ENCODE measurements at regions not wholly inside any gene's neighbourhood (a gene's known extent, or its start where the extent isn't known, plus 50 kb on each side); places are given as distances from the start of the nearest gene placed in this dataset.
A peak's percentile ranks its signal among the peaks of the same experiment; 100 is the strongest.

- Histone ChIP-seq H3K4me1 (peaks cover 32 to 48% (median 39%) of the 10 kb centered on the region in 10 experiments), H3K9ac (no peak overlapping the region; a peak in 1 of 22 replicates), H3K27me3 (no peaks in the 10 kb centered on the region), H3K9me3 (replicated peaks in 1 of 11) (peaks cover 16 to 36% (median 27%) of the 10 kb centered on the region in 11 experiments), H3K4me2 (peak overlapping the region; percentile 78 to 94 (median 87)), H3K4me3 (peak overlapping the region in 2 of 10 experiments; percentile 49 to 50; a peak in 1 of 20 replicates), H4K20me1 (no peaks in the 10 kb centered on the region), H3K27ac (peak overlapping the region in 1 of 11 experiments; percentile 64; a peak in 2 of 22 replicates), H3K36me3 (peaks cover 0 to 18% (median 4%) of the 10 kb centered on the region in 11 experiments; a peak in 4 of 22 replicates)
- TF ChIP-seq Cebpa-rat (IDR thresholded peaks at IDR 0.05), result no peak
Measured at GRCh38 chr21:36641346-36641745, 57.6 kb upstream of the SIM2 start.

GRCh38 chr21:36641886-36642285 lies 57.0 kb upstream of the SIM2 start:
- H3K9me3 ChIP-seq (replicated peaks in 1 of 11), result peaks cover 11 to 36% (median 22%) of the 10 kb centered on the region in 11 experiments
- peak overlapping the region in 9 of 11 experiments; percentile 78 to 94 (median 86); a peak in 14 of 22 replicates for H3K4me2 ChIP-seq

GRCh38 chr21:36642777-36643176 lies 56.1 kb upstream of the SIM2 start:
- Histone ChIP-seq H3K27ac (no peak overlapping the region), H3K4me3 (no peak overlapping the region), H3K9ac (no peak overlapping the region), H4K20me1 (no peaks in the 10 kb centered on the region), H3K36me3 (peaks cover 0 to 5% (median 0%) of the 10 kb centered on the region in 11 experiments; a peak in 3 of 22 replicates), H3K4me1 (peaks cover 28 to 48% (median 38%) of the 10 kb centered on the region in 10 experiments), H3K27me3 (no peaks in the 10 kb centered on the region), H3K4me2 (peak overlapping the region in 7 of 11 experiments; percentile 78 to 94 (median 86); a peak in 8 of 22 replicates), H3K9me3 (replicated peaks in 1 of 11) (peaks cover 3 to 30% (median 13%) of the 10 kb centered on the region in 11 experiments; a peak in 21 of 22 replicates)
- TF ChIP-seq Cebpa-rat (IDR thresholded peaks at IDR 0.05), result no peak

More at GRCh38 chr21:36641886-36642285, 57.0 kb upstream of the SIM2 start:
- H3K9ac ChIP-seq, result no peak overlapping the region
- H4K20me1 ChIP-seq, result no peaks in the 10 kb centered on the region
- H3K27ac ChIP-seq, result no peak overlapping the region
- no peak overlapping the region for H3K4me3 ChIP-seq
- H3K4me1 ChIP-seq, result peaks cover 28 to 48% (median 38%) of the 10 kb centered on the region in 10 experiments
- no peak for TF ChIP-seq Cebpa-rat (IDR thresholded peaks at IDR 0.05)
- H3K36me3 ChIP-seq, result peaks cover 0 to 12% (median under 1%) of the 10 kb centered on the region in 11 experiments; a peak in 4 of 22 replicates
- H3K27me3 ChIP-seq, result no peaks in the 10 kb centered on the region

GRCh38 chr21:36643374-36644250 lies 55.3 kb upstream of the SIM2 start:
- Histone ChIP-seq H3K9ac (no peak overlapping the region), H3K4me2 (peak overlapping the region in 1 of 11 experiments; percentile 87; a peak in 1 of 22 replicates), H3K4me1 (peaks cover 27 to 47% (median 38%) of the 10 kb centered on the region in 10 experiments)

GRCh38 chr21:36646011-36646410 lies 52.9 kb upstream of the SIM2 start:
- Histone ChIP-seq H3K27me3 (no peaks in the 10 kb centered on the region), H3K36me3 (no peaks in the 10 kb centered on the region), H3K4me1 (peaks cover 3 to 23% (median 14%) of the 10 kb centered on the region in 10 experiments), H3K27ac (no peak overlapping the region), H3K9me3 (replicated peaks in 1 of 11) (peaks cover 0 to 19% (median 2%) of the 10 kb centered on the region in 11 experiments; a peak in 8 of 22 replicates), H4K20me1 (no peaks in the 10 kb centered on the region), H3K9ac (no peak overlapping the region), H3K4me2 (no peak overlapping the region), H3K4me3 (no peak overlapping the region)
- TF ChIP-seq Cebpa-rat (IDR thresholded peaks at IDR 0.05), result no peak

More at GRCh38 chr21:36643374-36644250, 55.3 kb upstream of the SIM2 start:
- Histone ChIP-seq H3K27me3 (no peaks in the 10 kb centered on the region), H4K20me1 (no peaks in the 10 kb centered on the region), H3K27ac (no peak overlapping the region), H3K9me3 (replicated peaks in 1 of 11) (peaks cover 0 to 23% (median 5%) of the 10 kb centered on the region in 11 experiments; a peak in 17 of 22 replicates), H3K4me3 (no peak overlapping the region), H3K36me3 (no peaks in the 10 kb centered on the region)
- no peak for TF ChIP-seq Cebpa-rat (IDR thresholded peaks at IDR 0.05)

- TF ChIP-seq Cebpa-rat (IDR thresholded peaks at IDR 0.05), result no peak
- Histone ChIP-seq H3K27ac (no peak overlapping the region), H3K4me1 (peaks cover 0 to 20% (median 8%) of the 10 kb centered on the region in 10 experiments; a peak in 15 of 20 replicates), H3K27me3 (no peaks in the 10 kb centered on the region), H3K4me2 (no peak overlapping the region), H3K9me3 (replicated peaks in 1 of 11) (peaks cover 0 to 19% (median 4%) of the 10 kb centered on the region in 11 experiments; a peak in 9 of 22 replicates), H3K36me3 (no peaks in the 10 kb centered on the region), H3K9ac (no peak overlapping the region), H4K20me1 (no peaks in the 10 kb centered on the region), H3K4me3 (no peak overlapping the region)
Measured at GRCh38 chr21:36646645-36647044, 52.3 kb upstream of the SIM2 start.

- no peak for TF ChIP-seq Cebpa-rat (IDR thresholded peaks at IDR 0.05)
- H3K27me3 ChIP-seq, result no peaks in the 10 kb centered on the region
- H3K9me3 ChIP-seq (replicated peaks in 1 of 11), result peaks cover 0 to 24% (median 4%) of the 10 kb centered on the region in 11 experiments; a peak in 11 of 22 replicates
- H3K9ac ChIP-seq, result no peak overlapping the region
- no peaks in the 10 kb centered on the region for H4K20me1 ChIP-seq
- no peak overlapping the region for H3K4me2 ChIP-seq
- H3K27ac ChIP-seq, result no peak overlapping the region
- H3K4me3 ChIP-seq, result no peak overlapping the region
- H3K36me3 ChIP-seq, result no peaks in the 10 kb centered on the region
- peaks cover 0 to 15% (median 2%) of the 10 kb centered on the region in 10 experiments; a peak in 9 of 20 replicates for H3K4me1 ChIP-seq
Measured at GRCh38 chr21:36647279-36648093, 51.4 kb upstream of the SIM2 start.

All from BLaER1 treated with 17β-estradiol and CSF1 and Interleukin-3, amounts not matched to agents 10 nM and 100 nM (cell line).